HCT116 (cell line): ENCODE measurements at regions not wholly inside any gene's neighbourhood (a gene's known extent, or its start where the extent isn't known, plus 50 kb on each side); places are given as distances from the start of the nearest gene placed in this dataset.

Experiments used
- ATAC-seq: fragments of 200-7000 bp; cut with Tn5 transposase; 2 replicates; pipeline ENCODE4 v1.9.1; 2020; ENCODE audit warnings: mild to moderate bottlenecking, moderate library complexity
- BruUV-seq: library from RNA; stranded (reverse); fragments of 400-500 nt; replicated peaks from 2 replicates; lab custom pipeline; 2021; lab: Mats Ljungman, UMichigan
- CTCF ChIA-PET: fragments of 300-600 bp; sonication (Branson Sonifier 250); formaldehyde crosslinking; loops from one replicate; lab custom pipeline; 2021; ENCODE audit warnings: antibody characterized with exemption; lab: Charles Lee
- POLR2A ChIA-PET: fragments of 300-600, 350-600 bp; sonication (Branson Sonifier 250); formaldehyde crosslinking; loops from one replicate; lab custom pipeline; 2021; ENCODE audit warnings: antibody characterized with exemption; lab: Charles Lee
- RAD21 ChIA-PET, 2 experiments: fragments of 300-600 bp; sonication (Branson Sonifier 250); formaldehyde crosslinking; loops; one replicate each; lab custom pipeline; 2023; ENCODE audit warnings: low total read pairs in 2 of 2; ENCODE audit not compliant: uncharacterized antibody in 2 of 2, unreplicated experiment in 2 of 2, low non-redundant PET in 1 of 2; lab: Charles Lee
- DNase-seq: peaks from one replicate; pipeline ENCODE4 v3.0.0-alpha.2; 2010; ENCODE audit warnings: low read depth, low spot score
- H2AFZ ChIP-seq: fragments of 200-600 bp; shearing (Covaris generic), sonication (generic); 2 replicates; pipeline ENCODE4 v1.6.1; 2017; ENCODE audit warnings: low read depth, mixed run types, mixed read lengths, antibody characterized with exemption, low read length; ENCODE audit not compliant: poor library complexity, severe bottlenecking
- H3K27ac ChIP-seq: 2 replicates; pipeline ENCODE4 v1.5.1; 2012; ENCODE audit warnings: low read depth, low read length
- H3K27me3 ChIP-seq: fragments of 200-600 bp; sonication (generic); 2 replicates; pipeline ENCODE4 v1.6.1; 2016; ENCODE audit warnings: mixed run types, low read length, mixed read lengths; ENCODE audit not compliant: insufficient read depth
- H3K36me3 ChIP-seq, 2 experiments: fragments of 200-500 bp in 1 of 2; fragments of 200-600 bp in 1 of 2; sonication (Bioruptor generic) in 1 of 2; sonication (generic) in 1 of 2; 2 replicates each; pipeline versions ENCODE4 v1.5.1 to v1.6.1; 2014 to 2016; ENCODE audit warnings: low read length in 2 of 2, inconsistent platforms in 1 of 2, mixed read lengths in 1 of 2, mixed run types in 1 of 2; ENCODE audit not compliant: insufficient read depth in 2 of 2, control insufficient read depth in 1 of 2
- H3K4me1 ChIP-seq, 2 experiments: fragments of 200-600 bp in 1 of 2; sonication (generic) in 1 of 2; 2 replicates each; pipeline versions ENCODE4 v1.5.1 to v1.6.1; 2012 to 2017; ENCODE audit warnings: low read length in 2 of 2, inconsistent platforms in 1 of 2, mild to moderate bottlenecking in 1 of 2, mixed read lengths in 1 of 2, mixed run types in 1 of 2, moderate library complexity in 1 of 2; ENCODE audit not compliant: insufficient read depth in 2 of 2, control insufficient read depth in 1 of 2
- H3K4me2 ChIP-seq: fragments of 200-600 bp; sonication (generic); 2 replicates; pipeline ENCODE4 v1.6.1; 2017; ENCODE audit warnings: mixed run types, low read length, mixed read lengths
- H3K4me3 ChIP-seq, 2 experiments: fragments of 200-600 bp in 1 of 2; sonication (generic) in 1 of 2; replicated peaks in 1 of 2; 2 replicates each; pipeline ENCODE4 v1.5.1; 2011 to 2016; ENCODE audit warnings: low read length in 2 of 2, control low read depth in 1 of 2, low read depth in 1 of 2, mild to moderate bottlenecking in 1 of 2, mixed read lengths in 1 of 2, mixed run types in 1 of 2
- H3K79me2 ChIP-seq: fragments of 200-600 bp; sonication (generic); 2 replicates; pipeline ENCODE4 v1.6.1; 2017; ENCODE audit warnings: mild to moderate bottlenecking, mixed run types, low read length, moderate library complexity, mixed read lengths; ENCODE audit not compliant: insufficient read depth
- H3K9ac ChIP-seq: fragments of 200-600 bp; sonication (generic); 2 replicates; pipeline ENCODE4 v1.6.1; 2016; ENCODE audit warnings: low read length, mixed read lengths
- H3K9me2 ChIP-seq: fragments of 200-600 bp; sonication (generic), shearing (Covaris generic); 2 replicates; pipeline ENCODE4 v1.6.1; 2017; ENCODE audit warnings: mixed run types, mild to moderate bottlenecking, moderate library complexity; ENCODE audit not compliant: insufficient read depth
- H3K9me3 ChIP-seq, 2 experiments: fragments of 200-500 bp in 1 of 2; fragments of 200-600 bp in 1 of 2; sonication (Bioruptor generic) in 1 of 2; sonication (generic) in 1 of 2; 2 replicates each; pipeline ENCODE4 v1.6.1; 2014 to 2017; ENCODE audit warnings: low read length in 2 of 2, mixed read lengths in 2 of 2, inconsistent platforms in 1 of 2, low read depth in 1 of 2, mild to moderate bottlenecking in 1 of 2, mixed run types in 1 of 2, moderate library complexity in 1 of 2; ENCODE audit not compliant: control insufficient read depth in 1 of 2, insufficient read depth in 1 of 2
- H4K20me1 ChIP-seq: fragments of 200-600 bp; sonication (generic), shearing (Covaris generic); 2 replicates; pipeline ENCODE4 v1.6.1; 2017; ENCODE audit warnings: mixed run types, mild to moderate bottlenecking, moderate library complexity; ENCODE audit not compliant: insufficient read depth
- CBX3 ChIP-seq: IDR thresholded peaks from 2 replicates; pipeline ENCODE4 v1.6.1; 2012; ENCODE audit warnings: low read depth
- CTCF ChIP-seq, 3 experiments: fragments of 200-600 bp in 1 of 3; sonication (generic) in 1 of 3; IDR thresholded peaks in 2 of 3; conservative IDR thresholded peaks in 1 of 3; 2 replicates each; pipeline ENCODE4 v1.5.1; 2012 to 2017; ENCODE audit warnings: low read depth in 2 of 3, low read length in 2 of 3, antibody characterized with exemption in 1 of 3, borderline replicate concordance in 1 of 3, control low read depth in 1 of 3, mild to moderate bottlenecking in 1 of 3, mixed read lengths in 1 of 3, mixed run types in 1 of 3, moderate library complexity in 1 of 3; ENCODE audit not compliant: insufficient read depth in 1 of 3
- ELF1 ChIP-seq: IDR thresholded peaks from 2 replicates; pipeline ENCODE4 v1.6.1; 2012; ENCODE audit warnings: low read depth, borderline replicate concordance
- EZH2 ChIP-seq: fragments of 200-600 bp; sonication (generic); IDR thresholded peaks from 2 replicates; pipeline ENCODE4 v1.6.1; 2017; ENCODE audit warnings: antibody characterized with exemption, mixed run types
- JUND ChIP-seq: IDR thresholded peaks from 2 replicates; pipeline ENCODE4 v1.6.1; 2012
- POLR2A ChIP-seq: IDR thresholded peaks from 2 replicates; pipeline ENCODE4 v1.7.0; 2011; ENCODE audit warnings: borderline replicate concordance; ENCODE audit not compliant: insufficient read depth, insufficient read length; ENCODE audit errors: extremely low read depth
- POLR2AphosphoS5 ChIP-seq: IDR thresholded peaks from 2 replicates; pipeline ENCODE4 v1.6.1; 2011; ENCODE audit warnings: mild to moderate bottlenecking, low read depth, low read length, moderate library complexity
- RAD21 ChIP-seq: IDR thresholded peaks from 2 replicates; pipeline ENCODE4 v1.6.1; 2012; ENCODE audit warnings: low read depth, mild to moderate bottlenecking
- REST ChIP-seq: IDR thresholded peaks from 2 replicates; pipeline ENCODE4 v1.6.1; 2012; ENCODE audit warnings: low read depth
- SIN3A ChIP-seq: IDR thresholded peaks from 2 replicates; pipeline ENCODE4 v1.6.1; 2012; ENCODE audit warnings: low read depth
- intact Hi-C: fragments of 100-400 bp; cut with micrococcal nuclease; formaldehyde crosslinking; loops from 2 replicates; pipeline ENCODE4 v1.10.0; 2022

GRCh38 chr14:89516173-89516572 lies 99.1 kb upstream of the FOXN3 start:
- H3K79me2 ChIP-seq, result no peaks in the 10 kb centered on the region
- no peak overlapping the region for H3K9ac ChIP-seq
- no TSS peak for BruUV-seq
- H4K20me1 ChIP-seq, result no peaks in the 10 kb centered on the region
- H3K27me3 ChIP-seq, result no peaks in the 10 kb centered on the region
- ATAC-seq (no peak), DNase-seq (no peak)
- intact Hi-C loops, result no loop called here
- no peaks in the 10 kb centered on the region for H3K9me2 ChIP-seq
- TF ChIP-seq SIN3A (no peak), POLR2A (no peak), CTCF (IDR thresholded peaks at IDR 0.05 in 2 of 3, conservative IDR thresholded peaks at IDR 0.05 in 1 of 3; ENCODE audit: borderline replicate concordance in 1 of 3, insufficient read depth in 1 of 3, low read depth in 2 of 3, low read length in 2 of 3) (no peak), EZH2 (no peak), RAD21 (no peak), POLR2AphosphoS5 (no peak), CBX3 (no peak), JUND (no peak), ELF1 (no peak), REST (no peak)
- H3K36me3 ChIP-seq, result no peaks in the 10 kb centered on the region
- no peaks in the 10 kb centered on the region for H3K4me1 ChIP-seq
- H3K9me3 ChIP-seq, result no peaks in the 10 kb centered on the region
- CTCF ChIA-PET, result no interaction called here
- no peak overlapping the region for H2AFZ ChIP-seq
- no peak overlapping the region for H3K27ac ChIP-seq
- H3K4me3 ChIP-seq, result no peak overlapping the region
- POLR2A ChIA-PET, result no interaction called here
- RAD21 ChIA-PET, result no interaction called here
- no peak overlapping the region for H3K4me2 ChIP-seq
